HUES64 (cell line): ENCODE measurements at regions not wholly inside any gene's neighbourhood (a gene's known extent, or its start where the extent isn't known, plus 50 kb on each side); places are given as distances from the start of the nearest gene placed in this dataset.
"Not testable (repeated sequence)": the region's sequence is repeated elsewhere in the genome, so short reads cannot be mapped to it uniquely, and the experiment has no call there.

Experiments
- H3K27ac ChIP-seq: 2 replicates; pipeline ENCODE4 v1.7.0; 2013; ENCODE audit warnings: low read depth, low read length, inconsistent platforms
- H3K27me3 ChIP-seq: 2 replicates; pipeline ENCODE4 v1.6.1; 2013; ENCODE audit warnings: mild to moderate bottlenecking, low read length; ENCODE audit not compliant: insufficient read depth
- H3K36me3 ChIP-seq: 2 replicates; pipeline ENCODE4 v1.6.1; 2013; ENCODE audit warnings: mild to moderate bottlenecking, low read length; ENCODE audit not compliant: insufficient read depth
- H3K4me1 ChIP-seq: 2 replicates; pipeline ENCODE4 v1.6.1; 2013; ENCODE audit warnings: mild to moderate bottlenecking, low read length, moderate library complexity; ENCODE audit not compliant: insufficient read depth
- H3K4me3 ChIP-seq: 2 replicates; pipeline ENCODE4 v1.5.1; 2013; ENCODE audit warnings: mild to moderate bottlenecking, low read length, moderate library complexity
- H3K9ac ChIP-seq: 2 replicates; pipeline ENCODE4 v1.6.1; 2013; ENCODE audit warnings: mild to moderate bottlenecking, low read depth, low read length
- H3K9me3 ChIP-seq: 2 replicates; pipeline ENCODE4 v1.6.1; 2013; ENCODE audit warnings: low read depth, low read length; ENCODE audit not compliant: insufficient read depth
- WGBS: fragments of 150-250, 120-280 bp; methylation state at CpG from one replicate; pipeline ENCODE4 v1.1.7; 2013; ENCODE audit warnings: missing lambda C conversion rate; 5-methylcytosine and 5-hydroxymethylcytosine counted together

- no peak overlapping the region for H3K27ac ChIP-seq
- H3K9ac ChIP-seq = no peak overlapping the region
- no peaks in the 10 kb centered on the region for H3K4me1 ChIP-seq
- no peaks in the 10 kb centered on the region for H3K9me3 ChIP-seq
- WGBS = 93% methylated on average over 3 of the region's 3 CpGs
- no peak overlapping the region for H3K4me3 ChIP-seq
- no peaks in the 10 kb centered on the region for H3K36me3 ChIP-seq
- H3K27me3 ChIP-seq = no peaks in the 10 kb centered on the region
Measured at GRCh38 chrX:116749943-116750342, 287.2 kb upstream of the CT83 start.

- H3K4me1 ChIP-seq = no peaks in the 10 kb centered on the region
Measured at GRCh38 chrX:116732214-116732613, 269.4 kb upstream of the CT83 start.

GRCh38 chrX:116726806-116727205 lies 264.0 kb upstream of the CT83 start:
- H3K27ac ChIP-seq = peak overlapping the region; percentile 87; the same call in 1 of the 2 replicates
- H3K36me3 ChIP-seq = no peaks in the 10 kb centered on the region
- 78% methylated on average over 4 of the region's 4 CpGs for WGBS
- H3K27me3 ChIP-seq = no peaks in the 10 kb centered on the region
- no peaks in the 10 kb centered on the region for H3K9me3 ChIP-seq
- H3K9ac ChIP-seq = no peak overlapping the region
- H3K4me1 ChIP-seq = no peaks in the 10 kb centered on the region
- H3K4me3 ChIP-seq = no peak overlapping the region

More at GRCh38 chrX:116732214-116732613, 269.4 kb upstream of the CT83 start:
- H3K27ac ChIP-seq = no peak overlapping the region
- H3K36me3 ChIP-seq = no peaks in the 10 kb centered on the region
- H3K9me3 ChIP-seq = no peaks in the 10 kb centered on the region
- no peak overlapping the region for H3K9ac ChIP-seq
- WGBS = 94% methylated on average over 2 of the region's 2 CpGs
- H3K4me3 ChIP-seq = no peak overlapping the region
- H3K27me3 ChIP-seq = no peaks in the 10 kb centered on the region

- no peaks in the 10 kb centered on the region for H3K4me1 ChIP-seq
- H3K4me3 ChIP-seq = no peak overlapping the region
- no peaks in the 10 kb centered on the region for H3K36me3 ChIP-seq
- H3K9me3 ChIP-seq = no peaks in the 10 kb centered on the region
- H3K9ac ChIP-seq = no peak overlapping the region
- H3K27ac ChIP-seq = no peak overlapping the region
- H3K27me3 ChIP-seq = no peaks in the 10 kb centered on the region
- 96% methylated on average over 18 of the region's 19 CpGs for WGBS
Measured at GRCh38 chrX:116694046-116694445, 231.3 kb upstream of the CT83 start.

- not testable (repeated sequence) for H3K9ac ChIP-seq, H3K36me3 ChIP-seq, H3K4me1 ChIP-seq, H3K9me3 ChIP-seq, H3K4me3 ChIP-seq, H3K27me3 ChIP-seq, H3K27ac ChIP-seq
- 92% methylated on average over 7 of the region's 7 CpGs for WGBS
Measured at GRCh38 chrX:116679544-116679943, 216.8 kb upstream of the CT83 start.

GRCh38 chrX:116667346-116668134 lies 204.8 kb upstream of the CT83 start:
- Histone ChIP-seq H3K36me3 (no peaks in the 10 kb centered on the region), H3K27ac (no peak overlapping the region), H3K9me3 (no peaks in the 10 kb centered on the region), H3K9ac (no peak overlapping the region), H3K27me3 (no peaks in the 10 kb centered on the region), H3K4me3 (no peak overlapping the region), H3K4me1 (no peaks in the 10 kb centered on the region)
- WGBS = 89% methylated on average over 7 of the region's 8 CpGs

GRCh38 chrX:116657071-116657470 lies 194.3 kb upstream of the CT83 start:
- H3K9ac ChIP-seq = no peak overlapping the region
- no peak overlapping the region for H3K4me3 ChIP-seq
- no peaks in the 10 kb centered on the region for H3K27me3 ChIP-seq
- H3K9me3 ChIP-seq = no peaks in the 10 kb centered on the region
- no peak overlapping the region for H3K27ac ChIP-seq
- H3K4me1 ChIP-seq = no peaks in the 10 kb centered on the region
- no peaks in the 10 kb centered on the region for H3K36me3 ChIP-seq

GRCh38 chrX:116628464-116628863 lies 165.7 kb upstream of the CT83 start:
- WGBS = 100% methylated on average over 1 of the region's 1 CpG

GRCh38 chrX:116618546-116618945 lies 155.8 kb upstream of the CT83 start:
- 83% methylated on average over 1 of the region's 1 CpG for WGBS
- no peak overlapping the region for H3K4me3 ChIP-seq
- H3K27ac ChIP-seq = no peak overlapping the region
- H3K36me3 ChIP-seq = no peaks in the 10 kb centered on the region
- H3K9ac ChIP-seq = no peak overlapping the region
- no peaks in the 10 kb centered on the region for H3K4me1 ChIP-seq
- H3K27me3 ChIP-seq = no peaks in the 10 kb centered on the region
- H3K9me3 ChIP-seq = no peaks in the 10 kb centered on the region

More at GRCh38 chrX:116628464-116628863, 165.7 kb upstream of the CT83 start:
- H3K9me3 ChIP-seq = no peaks in the 10 kb centered on the region
- no peaks in the 10 kb centered on the region for H3K4me1 ChIP-seq
- H3K27me3 ChIP-seq = no peaks in the 10 kb centered on the region
- H3K36me3 ChIP-seq = no peaks in the 10 kb centered on the region
- no peak overlapping the region for H3K27ac ChIP-seq
- no peak overlapping the region for H3K4me3 ChIP-seq
- H3K9ac ChIP-seq = no peak overlapping the region

GRCh38 chrX:116607776-116608175 lies 145.0 kb upstream of the CT83 start:
- no peak overlapping the region for H3K4me3 ChIP-seq
- no peak overlapping the region for H3K27ac ChIP-seq
- H3K9me3 ChIP-seq = no peaks in the 10 kb centered on the region
- H3K4me1 ChIP-seq = no peaks in the 10 kb centered on the region
- no peaks in the 10 kb centered on the region for H3K27me3 ChIP-seq
- 82% methylated on average over 1 of the region's 1 CpG for WGBS
- H3K36me3 ChIP-seq = no peaks in the 10 kb centered on the region
- no peak overlapping the region for H3K9ac ChIP-seq

GRCh38 chrX:116605576-116605975 lies 142.8 kb upstream of the CT83 start:
- Histone ChIP-seq H3K27me3 (no peaks in the 10 kb centered on the region), H3K4me1 (no peaks in the 10 kb centered on the region), H3K4me3 (no peak overlapping the region), H3K27ac (no peak overlapping the region), H3K9me3 (no peaks in the 10 kb centered on the region), H3K9ac (no peak overlapping the region), H3K36me3 (no peaks in the 10 kb centered on the region)
- whole genome bisulfite sequencing = 90% methylated on average over 1 of the region's 1 CpG

- no peak overlapping the region for H3K4me3 ChIP-seq
- no peaks in the 10 kb centered on the region for H3K4me1 ChIP-seq
- no peak overlapping the region for H3K9ac ChIP-seq
- no peaks in the 10 kb centered on the region for H3K36me3 ChIP-seq
- H3K27me3 ChIP-seq = no peaks in the 10 kb centered on the region
- no peaks in the 10 kb centered on the region for H3K9me3 ChIP-seq
- WGBS = no CpG with 5 or more reads among the region's 1 CpG
- H3K27ac ChIP-seq = no peak overlapping the region
Measured at GRCh38 chrX:116596010-116596409, 133.2 kb upstream of the CT83 start.
